ENCODE measurements at regions not wholly inside any gene's neighbourhood (a gene's known extent, or its start where the extent isn't known, plus 50 kb on each side); places are given as distances from the start of the nearest gene placed in this dataset.

- TF ChIP-seq, protein P1, sequence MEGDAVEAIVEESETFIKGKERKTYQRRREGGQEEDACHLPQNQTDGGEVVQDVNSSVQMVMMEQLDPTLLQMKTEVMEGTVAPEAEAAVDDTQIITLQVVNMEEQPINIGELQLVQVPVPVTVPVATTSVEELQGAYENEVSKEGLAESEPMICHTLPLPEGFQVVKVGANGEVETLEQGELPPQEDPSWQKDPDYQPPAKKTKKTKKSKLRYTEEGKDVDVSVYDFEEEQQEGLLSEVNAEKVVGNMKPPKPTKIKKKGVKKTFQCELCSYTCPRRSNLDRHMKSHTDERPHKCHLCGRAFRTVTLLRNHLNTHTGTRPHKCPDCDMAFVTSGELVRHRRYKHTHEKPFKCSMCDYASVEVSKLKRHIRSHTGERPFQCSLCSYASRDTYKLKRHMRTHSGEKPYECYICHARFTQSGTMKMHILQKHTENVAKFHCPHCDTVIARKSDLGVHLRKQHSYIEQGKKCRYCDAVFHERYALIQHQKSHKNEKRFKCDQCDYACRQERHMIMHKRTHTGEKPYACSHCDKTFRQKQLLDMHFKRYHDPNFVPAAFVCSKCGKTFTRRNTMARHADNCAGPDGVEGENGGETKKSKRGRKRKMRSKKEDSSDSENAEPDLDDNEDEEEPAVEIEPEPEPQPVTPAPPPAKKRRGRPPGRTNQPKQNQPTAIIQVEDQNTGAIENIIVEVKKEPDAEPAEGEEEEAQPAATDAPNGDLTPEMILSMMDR (conservative IDR thresholded peaks at IDR 0.05; ENCODE audit: low read depth in 2 of 2) = no peak
- TF ChIP-seq POLR2AphosphoS5 (IDR thresholded peaks at IDR 0.05; ENCODE audit: low read depth) (no peak), ZNF114 (CRISPR knock-in tag; IDR thresholded peaks at IDR 0.05) (no peak), REST (IDR thresholded peaks at IDR 0.05; ENCODE audit: unreplicated experiment) (no peak), EZH2 (IDR thresholded peaks at IDR 0.05; ENCODE audit: low read depth, unreplicated experiment) (no peak)
Observed at GRCh38 chr10:105803206-105803605, 1162.1 kb downstream of the SORCS3 start.

Data from GM23338 (cell line).